ENCODE measurements at regions not wholly inside any gene's neighbourhood (a gene's known extent, or its start where the extent isn't known, plus 50 kb on each side); places are given as distances from the start of the nearest gene placed in this dataset.

DNA sequence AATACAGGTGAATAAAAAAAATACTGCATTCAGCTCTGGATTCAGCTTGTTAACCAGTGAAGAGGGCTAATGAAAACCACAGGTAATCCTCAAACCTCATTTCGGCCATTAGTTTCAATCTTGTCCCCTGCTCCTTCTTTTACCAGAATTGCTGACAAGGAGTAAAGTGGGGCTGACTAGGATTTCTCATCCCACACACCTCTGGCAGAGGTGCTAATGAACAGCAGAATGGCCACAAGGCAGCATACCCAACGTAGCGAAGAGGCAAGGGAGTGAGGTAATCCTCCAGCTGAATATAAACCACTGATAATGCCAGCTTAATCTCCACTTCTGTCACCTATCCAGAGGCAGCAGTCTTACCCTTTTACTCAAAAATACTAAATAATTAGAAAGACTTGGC, 248.8 kb upstream of the CDIN1 start:
- no peaks in the 10 kb centered on the region for H3K36me3 ChIP-seq
- no peaks in the 10 kb centered on the region for H3K27me3 ChIP-seq (ENCODE audit: insufficient read depth, low read depth, severe bottlenecking)
- no peak overlapping the region for H3K4me3 ChIP-seq (ENCODE audit: low read depth, low read length)
- TF ChIP-seq, protein P1, sequence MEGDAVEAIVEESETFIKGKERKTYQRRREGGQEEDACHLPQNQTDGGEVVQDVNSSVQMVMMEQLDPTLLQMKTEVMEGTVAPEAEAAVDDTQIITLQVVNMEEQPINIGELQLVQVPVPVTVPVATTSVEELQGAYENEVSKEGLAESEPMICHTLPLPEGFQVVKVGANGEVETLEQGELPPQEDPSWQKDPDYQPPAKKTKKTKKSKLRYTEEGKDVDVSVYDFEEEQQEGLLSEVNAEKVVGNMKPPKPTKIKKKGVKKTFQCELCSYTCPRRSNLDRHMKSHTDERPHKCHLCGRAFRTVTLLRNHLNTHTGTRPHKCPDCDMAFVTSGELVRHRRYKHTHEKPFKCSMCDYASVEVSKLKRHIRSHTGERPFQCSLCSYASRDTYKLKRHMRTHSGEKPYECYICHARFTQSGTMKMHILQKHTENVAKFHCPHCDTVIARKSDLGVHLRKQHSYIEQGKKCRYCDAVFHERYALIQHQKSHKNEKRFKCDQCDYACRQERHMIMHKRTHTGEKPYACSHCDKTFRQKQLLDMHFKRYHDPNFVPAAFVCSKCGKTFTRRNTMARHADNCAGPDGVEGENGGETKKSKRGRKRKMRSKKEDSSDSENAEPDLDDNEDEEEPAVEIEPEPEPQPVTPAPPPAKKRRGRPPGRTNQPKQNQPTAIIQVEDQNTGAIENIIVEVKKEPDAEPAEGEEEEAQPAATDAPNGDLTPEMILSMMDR (IDR thresholded peaks at IDR 0.05; ENCODE audit: low read depth, low read length), result no peak
- no peak overlapping the region for H3K27ac ChIP-seq
- H3K9me3 ChIP-seq (ENCODE audit: severe bottlenecking), result peaks cover 5% of the 10 kb centered on the region
- peak; percentile 38 for DNase-seq

DNA sequence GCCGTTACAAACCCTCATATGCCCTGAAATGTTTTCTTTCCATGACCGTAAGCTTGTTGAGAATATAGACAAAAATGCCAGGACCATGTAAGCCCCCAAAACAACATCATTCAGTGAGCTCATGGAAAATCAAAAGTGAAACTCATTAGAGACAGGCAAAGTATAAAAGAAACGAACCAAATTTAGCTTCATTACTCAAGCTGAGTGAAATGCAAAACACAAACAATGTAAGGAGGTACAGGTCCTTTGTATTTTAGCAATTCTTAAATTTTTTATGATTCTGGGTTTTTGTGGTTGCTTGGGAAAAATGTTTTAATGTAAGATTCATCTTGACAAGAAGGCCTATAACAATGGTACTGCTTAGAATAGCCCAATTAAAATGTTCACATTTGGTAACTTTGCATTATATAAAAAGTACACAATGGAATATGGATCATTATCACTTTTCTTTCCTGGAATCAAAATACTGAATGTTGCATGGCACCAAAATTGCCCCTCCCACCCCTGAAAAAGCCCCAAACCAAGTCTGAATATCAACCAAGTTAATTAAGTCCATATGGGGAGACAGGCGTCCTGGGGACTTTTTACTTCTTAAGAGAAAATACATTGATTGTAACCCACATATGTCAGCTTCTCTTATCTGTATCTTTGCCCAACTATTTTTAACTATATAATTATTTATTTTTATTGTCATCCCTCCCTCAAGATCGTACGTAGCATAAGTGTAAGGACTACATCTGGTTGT, 247.7 kb upstream of the CDIN1 start:
- H3K36me3 ChIP-seq, result no peaks in the 10 kb centered on the region
- no peak for DNase-seq
- H3K4me3 ChIP-seq (ENCODE audit: low read depth, low read length), result no peak overlapping the region
- no peak overlapping the region for H3K27ac ChIP-seq
- H3K27me3 ChIP-seq (ENCODE audit: insufficient read depth, low read depth, severe bottlenecking), result no peaks in the 10 kb centered on the region
- TF ChIP-seq, protein P1 (IDR thresholded peaks at IDR 0.05; ENCODE audit: low read depth, low read length), result no peak
- peaks cover 5% of the 10 kb centered on the region for H3K9me3 ChIP-seq (ENCODE audit: severe bottlenecking)

DNA sequence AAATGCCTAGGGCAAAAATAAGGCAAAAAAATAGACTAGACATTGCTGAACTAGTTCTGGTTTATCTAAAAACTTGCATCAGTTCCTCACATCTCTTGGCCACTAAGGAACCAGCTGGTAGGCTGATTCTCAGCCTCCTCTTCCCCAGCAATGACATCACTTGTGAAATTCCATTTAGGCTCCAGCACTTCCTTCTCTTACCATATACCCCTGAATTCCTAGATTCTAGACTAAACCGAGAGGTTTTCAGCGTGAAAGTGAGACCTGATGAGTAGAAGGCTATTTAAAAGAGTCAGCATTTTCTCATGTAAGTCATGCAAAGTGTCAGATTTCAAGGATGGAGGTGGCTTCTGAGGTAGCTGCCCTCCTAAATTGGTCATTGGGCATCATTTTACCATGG, 247.1 kb upstream of the CDIN1 start:
- no peaks in the 10 kb centered on the region for H3K36me3 ChIP-seq
- peaks cover 5% of the 10 kb centered on the region for H3K9me3 ChIP-seq (ENCODE audit: severe bottlenecking)
- TF ChIP-seq, protein P1 (IDR thresholded peaks at IDR 0.05; ENCODE audit: low read depth, low read length), result no peak
- no peak overlapping the region for H3K27ac ChIP-seq
- no peak for DNase-seq
- H3K27me3 ChIP-seq (ENCODE audit: insufficient read depth, low read depth, severe bottlenecking), result no peaks in the 10 kb centered on the region
- no peak overlapping the region for H3K4me3 ChIP-seq (ENCODE audit: low read depth, low read length)

DNA sequence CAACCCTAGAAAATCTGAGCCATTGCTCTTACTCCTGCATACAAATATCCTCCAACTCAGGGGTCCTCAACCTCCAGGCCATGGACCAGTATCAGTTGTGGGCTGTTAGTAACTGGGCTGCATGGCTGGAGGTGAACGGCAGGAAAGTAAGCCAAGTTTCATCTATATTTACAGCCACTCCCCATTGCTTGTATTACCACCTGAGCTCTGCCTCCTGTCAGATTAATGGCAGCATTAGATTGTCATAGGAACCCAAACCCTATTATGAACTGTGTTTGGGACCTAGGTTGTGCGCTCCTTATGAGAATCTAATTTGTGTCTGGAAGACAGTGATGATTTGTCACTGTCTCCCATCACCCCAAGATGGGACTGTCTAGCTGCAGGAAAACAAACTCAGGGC, 246.5 kb upstream of the CDIN1 start:
- Histone ChIP-seq H3K27me3 (ENCODE audit: insufficient read depth, low read depth, severe bottlenecking) (no peaks in the 10 kb centered on the region), H3K36me3 (no peaks in the 10 kb centered on the region), H3K27ac (no peak overlapping the region), H3K4me3 (ENCODE audit: low read depth, low read length) (no peak overlapping the region), H3K9me3 (ENCODE audit: severe bottlenecking) (peaks cover 5% of the 10 kb centered on the region)
- no peak for DNase-seq
- TF ChIP-seq, protein P1 (IDR thresholded peaks at IDR 0.05; ENCODE audit: low read depth, low read length), result no peak

DNA sequence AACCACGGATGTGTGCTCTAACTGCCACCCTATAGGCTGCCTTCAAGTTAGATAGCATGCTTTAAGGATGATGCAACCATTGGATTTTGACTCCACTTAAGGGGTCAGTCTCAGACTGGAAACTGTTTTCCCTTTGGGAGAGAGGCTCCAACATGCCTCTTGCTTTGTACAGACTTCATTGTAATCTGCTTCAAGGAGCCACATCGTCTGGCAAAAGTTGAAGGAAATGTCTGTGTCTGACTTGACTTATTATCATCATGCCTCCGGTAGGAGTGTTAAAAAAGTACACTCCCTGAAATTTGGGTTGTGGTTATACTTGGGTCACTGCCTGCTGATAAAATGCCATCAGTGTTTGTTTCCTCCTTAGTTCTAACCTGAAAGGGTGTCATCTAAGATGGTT, 245.4 kb upstream of the CDIN1 start:
- no peak overlapping the region for H3K4me3 ChIP-seq (ENCODE audit: low read depth, low read length)
- H3K36me3 ChIP-seq, result no peaks in the 10 kb centered on the region
- no peak for DNase-seq
- H3K27me3 ChIP-seq (ENCODE audit: insufficient read depth, low read depth, severe bottlenecking), result no peaks in the 10 kb centered on the region
- no peak overlapping the region for H3K27ac ChIP-seq
- TF ChIP-seq, protein P1 (IDR thresholded peaks at IDR 0.05; ENCODE audit: low read depth, low read length), result no peak
- peaks cover 5% of the 10 kb centered on the region for H3K9me3 ChIP-seq (ENCODE audit: severe bottlenecking)

DNA sequence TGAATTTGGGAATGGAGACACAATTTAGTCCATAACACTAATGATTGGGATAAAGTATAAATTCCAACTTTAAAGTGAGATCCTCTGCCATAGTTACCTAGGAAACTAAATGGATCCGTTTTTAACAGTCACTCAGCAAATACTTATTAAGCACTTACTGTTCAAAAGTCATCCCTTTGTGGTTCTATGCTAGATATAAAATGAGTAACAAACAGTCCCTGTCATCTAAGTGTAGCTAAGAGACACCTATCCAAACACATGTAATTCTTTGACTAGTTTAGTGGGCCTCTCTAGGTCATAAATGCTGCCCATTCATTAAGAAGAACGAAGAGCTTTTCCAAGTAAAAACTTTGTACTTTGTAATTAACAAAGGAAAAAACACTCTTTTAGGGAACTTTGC, 244.2 kb upstream of the CDIN1 start:
- H3K4me3 ChIP-seq (ENCODE audit: low read depth, low read length), result no peak overlapping the region
- peaks cover 5% of the 10 kb centered on the region for H3K9me3 ChIP-seq (ENCODE audit: severe bottlenecking)
- H3K27ac ChIP-seq, result no peak overlapping the region
- TF ChIP-seq, protein P1 (IDR thresholded peaks at IDR 0.05; ENCODE audit: low read depth, low read length), result no peak
- H3K27me3 ChIP-seq (ENCODE audit: insufficient read depth, low read depth, severe bottlenecking), result no peaks in the 10 kb centered on the region
- DNase-seq, result no peak
- no peaks in the 10 kb centered on the region for H3K36me3 ChIP-seq
